LNCaP clone FGC (cell line): ENCODE measurements at regions not wholly inside any gene's neighbourhood (a gene's known extent, or its start where the extent isn't known, plus 50 kb on each side); places are given as distances from the start of the nearest gene placed in this dataset.
"Not testable (repeated sequence)": the region's sequence is repeated elsewhere in the genome, so short reads cannot be mapped to it uniquely, and the experiment has no call there.

ENCODE experiments used
- DNase-seq: peaks from one replicate; pipeline ENCODE4 v3.0.0-alpha.2; 2011; ENCODE audit warnings: low read depth
- H3K4me3 ChIP-seq: 2 replicates; pipeline ENCODE4 v1.5.1; 2011; ENCODE audit warnings: mild to moderate bottlenecking, low read depth, low read length, control low read depth
- TF ChIP-seq, protein P1 (sequence below): IDR thresholded peaks from 2 replicates; pipeline ENCODE4 v1.5.1; 2012; ENCODE audit warnings: mild to moderate bottlenecking; ENCODE audit not compliant: control insufficient read depth, insufficient read depth; ENCODE audit errors: extremely low read depth

DNA sequence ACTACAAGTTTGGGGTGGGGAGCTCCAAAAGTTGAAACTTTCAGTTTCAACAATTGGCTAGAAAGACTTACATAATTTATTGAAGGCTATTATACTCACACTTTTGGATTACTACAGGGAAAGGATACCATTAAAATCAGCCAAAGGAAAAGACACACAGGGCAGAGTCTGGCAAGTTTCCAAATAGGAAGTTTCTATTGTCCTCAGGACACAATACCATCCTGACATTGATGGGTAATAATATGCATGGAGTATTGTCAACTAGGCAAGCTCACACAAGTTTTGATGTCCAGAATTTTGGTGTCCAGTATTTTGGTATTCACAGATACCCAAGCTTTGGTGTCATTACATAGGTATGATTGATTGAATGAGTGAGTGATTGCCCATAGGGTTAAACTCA is 872.6 kb upstream of the SORCS1 start:
- TF ChIP-seq, protein P1, sequence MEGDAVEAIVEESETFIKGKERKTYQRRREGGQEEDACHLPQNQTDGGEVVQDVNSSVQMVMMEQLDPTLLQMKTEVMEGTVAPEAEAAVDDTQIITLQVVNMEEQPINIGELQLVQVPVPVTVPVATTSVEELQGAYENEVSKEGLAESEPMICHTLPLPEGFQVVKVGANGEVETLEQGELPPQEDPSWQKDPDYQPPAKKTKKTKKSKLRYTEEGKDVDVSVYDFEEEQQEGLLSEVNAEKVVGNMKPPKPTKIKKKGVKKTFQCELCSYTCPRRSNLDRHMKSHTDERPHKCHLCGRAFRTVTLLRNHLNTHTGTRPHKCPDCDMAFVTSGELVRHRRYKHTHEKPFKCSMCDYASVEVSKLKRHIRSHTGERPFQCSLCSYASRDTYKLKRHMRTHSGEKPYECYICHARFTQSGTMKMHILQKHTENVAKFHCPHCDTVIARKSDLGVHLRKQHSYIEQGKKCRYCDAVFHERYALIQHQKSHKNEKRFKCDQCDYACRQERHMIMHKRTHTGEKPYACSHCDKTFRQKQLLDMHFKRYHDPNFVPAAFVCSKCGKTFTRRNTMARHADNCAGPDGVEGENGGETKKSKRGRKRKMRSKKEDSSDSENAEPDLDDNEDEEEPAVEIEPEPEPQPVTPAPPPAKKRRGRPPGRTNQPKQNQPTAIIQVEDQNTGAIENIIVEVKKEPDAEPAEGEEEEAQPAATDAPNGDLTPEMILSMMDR = no peak
- DNase-seq = no peak

DNA sequence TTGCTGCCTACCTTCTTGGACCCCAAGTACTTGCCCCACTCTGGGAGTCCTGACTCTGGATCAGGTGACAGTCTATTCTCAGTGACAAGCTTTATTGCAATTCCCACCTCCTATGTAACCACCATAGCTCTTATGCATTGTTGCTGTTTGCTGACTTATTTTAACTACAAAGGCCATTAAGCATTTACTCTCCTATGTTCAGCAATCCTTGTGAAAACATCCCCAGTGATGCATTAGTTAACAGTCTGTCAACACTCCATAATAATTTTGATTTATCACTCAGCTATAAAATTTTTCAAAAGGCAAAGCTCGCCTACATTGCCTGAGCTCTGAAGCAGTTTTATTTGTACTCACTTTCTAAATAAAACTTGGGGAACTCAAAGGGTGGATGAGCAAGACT is 871.8 kb upstream of the SORCS1 start:
- TF ChIP-seq, protein P1 = no peak
- DNase-seq = no peak
- no peak overlapping the region for H3K4me3 ChIP-seq

More for the DNA sequence above, 872.6 kb upstream of the SORCS1 start:
- H3K4me3 ChIP-seq = no peak overlapping the region

DNA sequence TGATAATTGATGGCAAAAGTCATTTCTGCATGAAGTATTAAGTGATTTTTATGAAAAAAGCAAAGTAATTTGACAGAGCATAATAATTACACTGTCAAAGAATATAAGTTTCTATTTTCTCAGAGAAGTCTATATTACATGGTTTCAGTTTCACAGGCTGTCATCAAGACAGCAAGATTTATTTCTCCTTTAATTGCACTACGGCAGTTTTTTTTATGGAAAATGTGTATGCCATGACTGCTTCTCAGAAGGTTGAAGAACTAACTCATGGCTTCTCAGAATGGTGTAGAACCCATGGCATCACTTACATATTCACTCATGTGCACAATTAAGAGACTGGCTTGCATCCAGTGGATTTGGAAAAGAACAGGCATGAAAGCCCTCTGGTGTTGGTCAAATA is 870.3 kb upstream of the SORCS1 start:
- no peak for DNase-seq
- no peak overlapping the region for H3K4me3 ChIP-seq
- TF ChIP-seq, protein P1 = no peak

DNA sequence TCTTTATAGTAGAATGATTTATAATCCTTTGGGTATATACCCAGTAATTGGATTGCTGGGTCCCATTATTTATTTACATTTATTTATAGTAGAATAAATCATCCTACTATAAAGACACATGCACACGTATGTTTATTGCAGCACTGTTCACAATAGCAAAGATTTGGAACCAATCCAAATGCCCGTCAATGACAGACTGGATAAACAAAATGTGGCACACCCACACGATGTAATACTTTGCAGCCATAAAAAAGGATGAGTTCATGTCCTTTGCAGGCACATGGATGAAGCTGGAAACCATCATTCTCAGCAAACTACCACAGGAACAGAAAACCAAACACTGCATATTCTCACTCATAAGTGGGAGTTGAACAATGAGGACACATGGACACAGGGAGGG is 869.0 kb upstream of the SORCS1 start:
- H3K4me3 ChIP-seq, DNase-seq: not testable (repeated sequence)

DNA sequence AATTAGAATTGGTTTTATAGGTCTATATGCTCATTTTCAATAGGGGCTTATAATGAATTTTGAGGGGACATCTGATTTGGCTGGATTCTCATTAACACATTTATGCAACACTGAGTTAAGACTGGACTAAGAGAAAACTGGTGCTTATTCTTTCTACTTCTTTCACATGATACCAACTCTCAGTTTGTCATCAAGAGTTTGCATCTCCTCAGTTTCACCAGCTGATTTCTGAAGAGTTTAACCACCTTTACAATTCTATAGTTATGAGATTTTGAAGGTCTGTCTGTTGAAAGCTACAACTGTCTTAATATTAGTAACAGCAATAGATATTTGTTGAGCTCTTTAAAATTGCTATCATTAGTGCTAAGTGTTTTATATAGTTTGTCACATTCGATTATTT is 867.0 kb upstream of the SORCS1 start:
- no peak overlapping the region for H3K4me3 ChIP-seq
- TF ChIP-seq, protein P1 = no peak
- DNase-seq = no peak

DNA sequence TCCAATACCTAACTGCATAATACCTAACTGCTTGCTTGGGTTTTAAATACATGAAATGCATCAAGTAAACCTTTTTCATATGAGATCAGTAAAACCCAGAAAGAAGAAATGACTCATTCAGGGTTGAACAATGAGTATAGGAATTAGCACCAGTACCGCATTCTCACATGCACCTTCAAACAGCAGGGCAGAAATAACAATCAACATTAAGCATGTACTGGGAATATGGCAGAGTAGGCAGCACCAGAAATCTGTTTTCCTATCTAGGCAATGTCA is 850.3 kb upstream of the SORCS1 start:
- TF ChIP-seq, protein P1 = no peak
- DNase-seq = no peak
- no peak overlapping the region for H3K4me3 ChIP-seq

DNA sequence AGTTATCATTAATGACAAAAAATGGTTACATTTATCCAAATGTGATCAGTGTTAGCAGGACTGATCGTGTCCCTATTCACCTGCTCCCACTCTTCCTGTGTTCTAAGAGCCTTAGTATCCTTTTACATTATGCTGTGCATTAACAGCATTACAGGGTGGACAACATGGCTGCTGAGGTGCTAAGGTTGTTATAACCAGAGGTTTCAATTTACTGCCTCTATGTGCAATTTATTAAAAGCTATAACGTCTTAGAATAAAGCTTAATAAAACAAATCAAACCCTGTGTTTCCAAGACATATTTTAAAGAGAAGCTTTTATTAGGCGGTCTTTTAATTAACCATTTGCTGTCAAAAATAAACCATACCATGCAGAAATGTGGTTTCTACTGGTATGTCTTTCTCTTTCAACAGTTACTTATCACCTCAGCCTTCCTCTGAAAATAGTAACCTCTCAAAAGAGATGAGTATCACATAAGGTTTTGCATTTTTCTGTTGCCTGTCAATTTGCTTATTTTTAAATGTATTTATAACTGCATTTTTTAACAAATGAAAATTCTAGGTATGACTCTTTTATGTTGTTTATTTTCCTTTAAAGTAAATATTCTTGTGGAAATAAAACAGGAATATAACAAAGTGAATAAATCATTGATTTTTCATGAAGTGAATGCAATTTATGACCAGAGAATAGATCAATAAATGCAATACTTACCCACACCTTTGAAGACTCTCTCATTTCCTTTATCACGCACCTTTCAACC is 849.8 kb upstream of the SORCS1 start:
- no peak for DNase-seq
- TF ChIP-seq, protein P1 = no peak
- H3K4me3 ChIP-seq = no peak overlapping the region
